SU-DHL-6 (cell line): ENCODE measurements at regions not wholly inside any gene's neighbourhood (a gene's known extent, or its start where the extent isn't known, plus 50 kb on each side); places are given as distances from the start of the nearest gene placed in this dataset.

Experiments
- EZH2phosphoT487 ChIP-seq: fragments of 200-600 bp; sonication (generic), shearing (Covaris generic); conservative IDR thresholded peaks from 2 replicates; pipeline ENCODE4 v1.6.1; 2018; ENCODE audit warnings: mild to moderate bottlenecking, antibody characterized with exemption, low read length, moderate library complexity, mixed read lengths
- TF ChIP-seq, protein P1 (sequence below): fragments of 200-600 bp; sonication (generic); IDR thresholded peaks from one replicate; pipeline ENCODE4 v1.5.1; 2017; ENCODE audit warnings: antibody characterized with exemption, mild to moderate bottlenecking, low read length, moderate library complexity; ENCODE audit not compliant: insufficient read depth, poor library complexity, severe bottlenecking

DNA sequence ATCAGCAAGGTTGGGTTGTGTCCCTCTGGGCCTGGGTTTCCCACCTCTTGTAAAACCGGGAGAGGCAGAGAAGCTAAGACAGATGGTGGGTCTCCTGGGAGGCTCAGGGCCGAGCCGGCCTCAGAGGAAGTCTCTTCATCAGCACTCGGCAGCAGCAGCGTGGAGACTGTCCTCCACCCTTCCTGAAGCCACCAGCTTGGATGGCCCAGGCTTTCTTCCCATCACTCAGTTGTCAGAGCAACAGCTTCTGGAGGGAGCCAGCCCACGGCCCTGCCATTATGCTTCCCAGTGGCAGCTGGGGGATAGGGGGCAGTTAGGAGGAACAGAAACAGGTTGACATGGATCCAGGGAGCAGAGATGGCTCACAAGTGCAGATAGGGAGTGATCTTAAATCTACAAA, 191.0 kb downstream of the KATNAL1 start:
- TF ChIP-seq, protein P1, sequence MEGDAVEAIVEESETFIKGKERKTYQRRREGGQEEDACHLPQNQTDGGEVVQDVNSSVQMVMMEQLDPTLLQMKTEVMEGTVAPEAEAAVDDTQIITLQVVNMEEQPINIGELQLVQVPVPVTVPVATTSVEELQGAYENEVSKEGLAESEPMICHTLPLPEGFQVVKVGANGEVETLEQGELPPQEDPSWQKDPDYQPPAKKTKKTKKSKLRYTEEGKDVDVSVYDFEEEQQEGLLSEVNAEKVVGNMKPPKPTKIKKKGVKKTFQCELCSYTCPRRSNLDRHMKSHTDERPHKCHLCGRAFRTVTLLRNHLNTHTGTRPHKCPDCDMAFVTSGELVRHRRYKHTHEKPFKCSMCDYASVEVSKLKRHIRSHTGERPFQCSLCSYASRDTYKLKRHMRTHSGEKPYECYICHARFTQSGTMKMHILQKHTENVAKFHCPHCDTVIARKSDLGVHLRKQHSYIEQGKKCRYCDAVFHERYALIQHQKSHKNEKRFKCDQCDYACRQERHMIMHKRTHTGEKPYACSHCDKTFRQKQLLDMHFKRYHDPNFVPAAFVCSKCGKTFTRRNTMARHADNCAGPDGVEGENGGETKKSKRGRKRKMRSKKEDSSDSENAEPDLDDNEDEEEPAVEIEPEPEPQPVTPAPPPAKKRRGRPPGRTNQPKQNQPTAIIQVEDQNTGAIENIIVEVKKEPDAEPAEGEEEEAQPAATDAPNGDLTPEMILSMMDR: no peak
- TF ChIP-seq EZH2phosphoT487: no peak
